ENCODE measurements at regions not wholly inside any gene's neighbourhood (a gene's known extent, or its start where the extent isn't known, plus 50 kb on each side); places are given as distances from the start of the nearest gene placed in this dataset.
"Not testable (repeated sequence)": the region's sequence is repeated elsewhere in the genome, so short reads cannot be mapped to it uniquely, and the experiment has no call there.

DNA sequence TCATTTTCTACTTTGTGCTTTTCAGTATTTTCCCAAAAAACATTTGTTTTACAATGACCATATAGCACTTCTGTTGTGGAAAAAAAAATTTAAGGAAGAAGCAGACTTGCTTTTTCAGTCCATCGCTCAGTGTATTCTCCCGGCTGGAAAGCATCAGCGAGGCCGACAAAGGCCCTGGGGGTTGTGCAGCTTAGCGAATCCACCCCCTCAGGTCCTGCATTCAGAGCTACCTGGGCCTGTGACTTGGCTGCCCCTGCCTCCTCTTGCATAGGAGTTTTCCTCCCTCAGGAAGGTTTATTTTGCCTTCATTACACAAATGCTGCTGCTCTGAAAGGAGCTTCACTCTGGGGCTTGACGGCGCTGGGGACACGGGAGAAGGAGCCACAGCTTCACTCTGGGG lies 244.4 kb upstream of the MGAT5 start (continued):
- no peak for TF ChIP-seq POLR2AphosphoS5 (IDR thresholded peaks at IDR 0.05; ENCODE audit: low read depth)
- TF ChIP-seq STAT1 (IDR thresholded peaks at IDR 0.05; ENCODE audit: unreplicated experiment) = no peak
- no peak for TF ChIP-seq CREB1 (CRISPR knock-in tag; IDR thresholded peaks at IDR 0.05; ENCODE audit: low read depth)

- peak; percentile 28; the same call in 1 of the 3 replicates for ATAC-seq
- not testable (repeated sequence) for H3K36me3 Mint-ChIP-seq (ENCODE audit: low read depth); H3K4me2 ChIP-seq; H3F3A ChIP-seq (replicated peaks; ENCODE audit: low read depth); H3K9me3 Mint-ChIP-seq; H3K4me3 ChIP-seq; DNase-seq (ENCODE audit: low spot score); H3K4me1 ChIP-seq (ENCODE audit: insufficient read depth); H3K4me3 Mint-ChIP-seq; H3K27me3 Mint-ChIP-seq (ENCODE audit: insufficient read depth, low read depth, poor library complexity); H3K79me2 ChIP-seq (replicated peaks; ENCODE audit: insufficient read depth); H3K27me3 ChIP-seq (ENCODE audit: insufficient read depth); H3K4me1 Mint-ChIP-seq; H3K27ac Mint-ChIP-seq; H3K36me3 ChIP-seq (ENCODE audit: insufficient read depth); H3K27ac ChIP-seq (ENCODE audit: low read depth); H4K20me1 ChIP-seq (replicated peaks; ENCODE audit: insufficient read depth)
- Histone ChIP-seq H2AFZ (0 out of 2 replicates have a peak overlapping the region, but pooled peaks have one; percentile 88), H3K9me2 (ENCODE audit: insufficient read depth) (peaks cover 10% of the 10 kb centered on the region; the same call in 1 of the 2 replicates)
These were observed 244.0 kb upstream of the MGAT5 start for GRCh38 chr2:134009906-134010305.

- no peaks in the 10 kb centered on the region for H3K27me3 Mint-ChIP-seq (ENCODE audit: insufficient read depth, low read depth, poor library complexity)
- DNase-seq (ENCODE audit: low spot score) (no peak), ATAC-seq (no peak)
- no peak overlapping the region for H3K4me3 Mint-ChIP-seq
- Histone ChIP-seq H3K4me3 (no peak overlapping the region), H4K20me1 (replicated peaks; ENCODE audit: insufficient read depth) (no peaks in the 10 kb centered on the region), H3K36me3 (ENCODE audit: insufficient read depth) (no peaks in the 10 kb centered on the region), H3F3A (replicated peaks; ENCODE audit: low read depth) (no peaks in the 10 kb centered on the region), H3K27me3 (ENCODE audit: insufficient read depth) (no peaks in the 10 kb centered on the region), H3K79me2 (replicated peaks; ENCODE audit: insufficient read depth) (no peaks in the 10 kb centered on the region), H3K4me1 (ENCODE audit: insufficient read depth) (no peaks in the 10 kb centered on the region), H2AFZ (no peak overlapping the region), H3K27ac (ENCODE audit: low read depth) (no peak overlapping the region), H3K4me2 (no peak overlapping the region), H3K9me2 (ENCODE audit: insufficient read depth) (peaks cover 2% of the 10 kb centered on the region; the same call in 1 of the 2 replicates)
- H3K27ac Mint-ChIP-seq = no peak overlapping the region
- TF ChIP-seq, protein P1, sequence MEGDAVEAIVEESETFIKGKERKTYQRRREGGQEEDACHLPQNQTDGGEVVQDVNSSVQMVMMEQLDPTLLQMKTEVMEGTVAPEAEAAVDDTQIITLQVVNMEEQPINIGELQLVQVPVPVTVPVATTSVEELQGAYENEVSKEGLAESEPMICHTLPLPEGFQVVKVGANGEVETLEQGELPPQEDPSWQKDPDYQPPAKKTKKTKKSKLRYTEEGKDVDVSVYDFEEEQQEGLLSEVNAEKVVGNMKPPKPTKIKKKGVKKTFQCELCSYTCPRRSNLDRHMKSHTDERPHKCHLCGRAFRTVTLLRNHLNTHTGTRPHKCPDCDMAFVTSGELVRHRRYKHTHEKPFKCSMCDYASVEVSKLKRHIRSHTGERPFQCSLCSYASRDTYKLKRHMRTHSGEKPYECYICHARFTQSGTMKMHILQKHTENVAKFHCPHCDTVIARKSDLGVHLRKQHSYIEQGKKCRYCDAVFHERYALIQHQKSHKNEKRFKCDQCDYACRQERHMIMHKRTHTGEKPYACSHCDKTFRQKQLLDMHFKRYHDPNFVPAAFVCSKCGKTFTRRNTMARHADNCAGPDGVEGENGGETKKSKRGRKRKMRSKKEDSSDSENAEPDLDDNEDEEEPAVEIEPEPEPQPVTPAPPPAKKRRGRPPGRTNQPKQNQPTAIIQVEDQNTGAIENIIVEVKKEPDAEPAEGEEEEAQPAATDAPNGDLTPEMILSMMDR (conservative IDR thresholded peaks at IDR 0.05; ENCODE audit: low read depth in 2 of 2) = no peak
- no peak for TF ChIP-seq NANOG (IDR thresholded peaks at IDR 0.05; ENCODE audit: borderline replicate concordance)
- TF ChIP-seq, protein P2, sequence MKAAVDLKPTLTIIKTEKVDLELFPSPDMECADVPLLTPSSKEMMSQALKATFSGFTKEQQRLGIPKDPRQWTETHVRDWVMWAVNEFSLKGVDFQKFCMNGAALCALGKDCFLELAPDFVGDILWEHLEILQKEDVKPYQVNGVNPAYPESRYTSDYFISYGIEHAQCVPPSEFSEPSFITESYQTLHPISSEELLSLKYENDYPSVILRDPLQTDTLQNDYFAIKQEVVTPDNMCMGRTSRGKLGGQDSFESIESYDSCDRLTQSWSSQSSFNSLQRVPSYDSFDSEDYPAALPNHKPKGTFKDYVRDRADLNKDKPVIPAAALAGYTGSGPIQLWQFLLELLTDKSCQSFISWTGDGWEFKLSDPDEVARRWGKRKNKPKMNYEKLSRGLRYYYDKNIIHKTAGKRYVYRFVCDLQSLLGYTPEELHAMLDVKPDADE (IDR thresholded peaks at IDR 0.05) = no peak
- TF ChIP-seq ZNF114 (CRISPR knock-in tag; IDR thresholded peaks at IDR 0.05) = no peak
- no peaks in the 10 kb centered on the region for H3K9me3 Mint-ChIP-seq
- no peaks in the 10 kb centered on the region for H3K4me1 Mint-ChIP-seq
- H3K36me3 Mint-ChIP-seq (ENCODE audit: low read depth) = no peaks in the 10 kb centered on the region
These were observed 241.8 kb upstream of the MGAT5 start for GRCh38 chr2:134011936-134012586.

All from GM23338 (cell line).